Glutamatergic neuron (in vitro differentiated cells): ENCODE measurements at regions not wholly inside any gene's neighbourhood (a gene's known extent, or its start where the extent isn't known, plus 50 kb on each side); places are given as distances from the start of the nearest gene placed in this dataset.

Source experiments
- DNase-seq: peaks from one replicate; pipeline ENCODE4 v3.0.0; 2022
- H3K27ac Mint-ChIP-seq: one replicate; pipeline ENCODE4 v1.8.0; 2020; ENCODE audit warnings: mild to moderate bottlenecking, mixed read lengths, inconsistent platforms; ENCODE audit not compliant: unreplicated experiment
- H3K27me3 Mint-ChIP-seq: one replicate; pipeline ENCODE4 v1.8.0; 2020; ENCODE audit warnings: mild to moderate bottlenecking, moderate library complexity, mixed read lengths, inconsistent platforms; ENCODE audit not compliant: unreplicated experiment
- H3K36me3 Mint-ChIP-seq: one replicate; pipeline ENCODE4 v1.8.0; 2020; ENCODE audit warnings: mild to moderate bottlenecking, mixed read lengths, inconsistent platforms; ENCODE audit not compliant: unreplicated experiment
- H3K4me1 Mint-ChIP-seq: one replicate; pipeline ENCODE4 v1.8.0; 2020; ENCODE audit warnings: mild to moderate bottlenecking, low read depth, mixed read lengths, inconsistent platforms; ENCODE audit not compliant: unreplicated experiment
- H3K4me3 Mint-ChIP-seq: one replicate; pipeline ENCODE4 v1.8.0; 2020; ENCODE audit warnings: mild to moderate bottlenecking, mixed read lengths, inconsistent platforms; ENCODE audit not compliant: unreplicated experiment
- H3K9me3 Mint-ChIP-seq: one replicate; pipeline ENCODE4 v1.8.0; 2020; ENCODE audit warnings: mild to moderate bottlenecking, moderate library complexity, mixed read lengths, inconsistent platforms; ENCODE audit not compliant: unreplicated experiment
- CTCF ChIP-seq: fragments of 200-600 bp; sonication (generic); IDR thresholded peaks from one replicate; pipeline ENCODE4 v1.5.0; 2021; ENCODE audit not compliant: partially characterized antibody, unreplicated experiment

GRCh38 chr11:112580864-112581263 is 320.2 kb upstream of the PLET1 start:
- no peak for DNase-seq
- TF ChIP-seq CTCF = no peak
- no peak overlapping the region for H3K4me3 Mint-ChIP-seq
- no peaks in the 10 kb centered on the region for H3K4me1 Mint-ChIP-seq
- H3K9me3 Mint-ChIP-seq = no peaks in the 10 kb centered on the region
- H3K27ac Mint-ChIP-seq = no peak overlapping the region
- H3K36me3 Mint-ChIP-seq = no peaks in the 10 kb centered on the region
- H3K27me3 Mint-ChIP-seq = peaks cover 2% of the 10 kb centered on the region

GRCh38 chr11:112581747-112582146 is 321.1 kb upstream of the PLET1 start:
- Mint-ChIP-seq H3K27me3 (peaks cover 2% of the 10 kb centered on the region), H3K9me3 (no peaks in the 10 kb centered on the region)
- no peak for TF ChIP-seq CTCF

GRCh38 chr11:112582366-112582765 is 321.7 kb upstream of the PLET1 start:
- Mint-ChIP-seq H3K9me3 (no peaks in the 10 kb centered on the region), H3K27me3 (peaks cover 2% of the 10 kb centered on the region), H3K36me3 (no peaks in the 10 kb centered on the region), H3K4me1 (no peaks in the 10 kb centered on the region), H3K27ac (no peak overlapping the region), H3K4me3 (no peak overlapping the region)
- DNase-seq = no peak
- TF ChIP-seq CTCF = no peak

More at GRCh38 chr11:112581747-112582146, 321.1 kb upstream of the PLET1 start:
- Mint-ChIP-seq H3K36me3 (no peaks in the 10 kb centered on the region), H3K27ac (no peak overlapping the region), H3K4me1 (no peaks in the 10 kb centered on the region), H3K4me3 (no peak overlapping the region)
- no peak for DNase-seq

GRCh38 chr11:112583261-112583893 is 322.7 kb upstream of the PLET1 start:
- H3K27me3 Mint-ChIP-seq = peaks cover 3% of the 10 kb centered on the region
- H3K36me3 Mint-ChIP-seq = no peaks in the 10 kb centered on the region
- TF ChIP-seq CTCF = no peak
- no peak overlapping the region for H3K27ac Mint-ChIP-seq
- H3K4me3 Mint-ChIP-seq = no peak overlapping the region
- peaks cover 2% of the 10 kb centered on the region for H3K4me1 Mint-ChIP-seq
- H3K9me3 Mint-ChIP-seq = peaks cover 3% of the 10 kb centered on the region
- DNase-seq = no peak

- Mint-ChIP-seq H3K4me1 (peaks cover 10% of the 10 kb centered on the region), H3K4me3 (no peak overlapping the region)
These were observed 324.0 kb upstream of the PLET1 start for GRCh38 chr11:112584672-112585071.

More at GRCh38 chr11:112584672-112585071, 324.0 kb upstream of the PLET1 start:
- H3K27ac Mint-ChIP-seq = no peak overlapping the region
- peaks cover 3% of the 10 kb centered on the region for H3K9me3 Mint-ChIP-seq
- no peaks in the 10 kb centered on the region for H3K36me3 Mint-ChIP-seq
- TF ChIP-seq CTCF = peak; percentile 28
- DNase-seq = no peak
- H3K27me3 Mint-ChIP-seq = peaks cover 6% of the 10 kb centered on the region
